GM18508 (cell line): ENCODE measurements at regions not wholly inside any gene's neighbourhood (a gene's known extent, or its start where the extent isn't known, plus 50 kb on each side); places are given as distances from the start of the nearest gene placed in this dataset.
"Not testable (repeated sequence)": the region's sequence is repeated elsewhere in the genome, so short reads cannot be mapped to it uniquely, and the experiment has no call there.

Source experiments
- ATAC-seq: cut with Tn5 transposase; IDR thresholded peaks from one replicate; pipeline ENCODE4 v1.9.1; 2021; ENCODE audit warnings: moderate number of reproducible peaks; ENCODE audit not compliant: insufficient read depth, unreplicated experiment

GRCh38 chr3:161682715-161683114 is 186.1 kb downstream of the OTOL1 start:
- ATAC-seq, result no peak

GRCh38 chr3:161689584-161690298 is 193.1 kb downstream of the OTOL1 start:
- ATAC-seq, result no peak

- ATAC-seq, result no peak
These were observed 193.7 kb downstream of the OTOL1 start for GRCh38 chr3:161690299-161690620.

- ATAC-seq, result no peak
These were observed 195.1 kb downstream of the OTOL1 start for GRCh38 chr3:161691677-161692076.

GRCh38 chr3:161694682-161695564 is 198.3 kb downstream of the OTOL1 start:
- ATAC-seq, result peak; percentile 88

- ATAC-seq, result no peak
These were observed 199.2 kb downstream of the OTOL1 start for GRCh38 chr3:161695811-161696210.

GRCh38 chr3:161700998-161701397 is 204.4 kb downstream of the OTOL1 start:
- ATAC-seq, result peak; percentile 93

- not testable (repeated sequence) for ATAC-seq
These were observed 210.6 kb downstream of the OTOL1 start for GRCh38 chr3:161707253-161707652.

- no peak for ATAC-seq
These were observed 217.1 kb downstream of the OTOL1 start for GRCh38 chr3:161713731-161714130.

GRCh38 chr3:161731968-161732367 is 235.4 kb downstream of the OTOL1 start:
- ATAC-seq, result no peak

- no peak for ATAC-seq
These were observed 240.6 kb downstream of the OTOL1 start for GRCh38 chr3:161737171-161737570.

- ATAC-seq, result no peak
These were observed 243.8 kb downstream of the OTOL1 start for GRCh38 chr3:161740421-161740820.

GRCh38 chr3:161744366-161744765 is 247.8 kb downstream of the OTOL1 start:
- no peak for ATAC-seq

GRCh38 chr3:161745741-161746140 is 249.1 kb downstream of the OTOL1 start:
- no peak for ATAC-seq

GRCh38 chr3:161748049-161748448 is 251.4 kb downstream of the OTOL1 start:
- no peak for ATAC-seq

- ATAC-seq, result no peak
These were observed 257.9 kb downstream of the OTOL1 start for GRCh38 chr3:161754420-161755053.

- ATAC-seq, result no peak
These were observed 262.8 kb downstream of the OTOL1 start for GRCh38 chr3:161759444-161759843.

GRCh38 chr3:161766331-161766730 is 269.7 kb downstream of the OTOL1 start:
- no peak for ATAC-seq

GRCh38 chr3:161770484-161771386 is 274.1 kb downstream of the OTOL1 start:
- peak; percentile 93 for ATAC-seq

- no peak for ATAC-seq
These were observed 284.8 kb downstream of the OTOL1 start for GRCh38 chr3:161781381-161781780.
